ENCODE measurements at regions not wholly inside any gene's neighbourhood (a gene's known extent, or its start where the extent isn't known, plus 50 kb on each side); places are given as distances from the start of the nearest gene placed in this dataset.

- no peaks in the 10 kb centered on the region for H3K27me3 ChIP-seq (ENCODE audit: control insufficient read depth, insufficient read depth, low read length)
- no peak for TF ChIP-seq TCF7L2 (IDR thresholded peaks at IDR 0.05; ENCODE audit: low read depth, low read length)
- no peak for TF ChIP-seq CTCF (IDR thresholded peaks at IDR 0.05)
- TF ChIP-seq POLR2AphosphoS5 (IDR thresholded peaks at IDR 0.05; ENCODE audit: low read depth, low read length), result no peak
- no peak for TF ChIP-seq REST (IDR thresholded peaks at IDR 0.05; ENCODE audit: insufficient read depth in 1 of 2, low read depth in 2 of 2, low read length in 1 of 2)
- no peak for TF ChIP-seq SIN3A (IDR thresholded peaks at IDR 0.05; ENCODE audit: borderline replicate concordance, insufficient read depth, low read depth, low read length)
- H3K4me1 ChIP-seq (ENCODE audit: control insufficient read depth, insufficient read depth, low read length), result no peaks in the 10 kb centered on the region
- H3K36me3 ChIP-seq (ENCODE audit: control insufficient read depth, insufficient read depth, low read length), result no peaks in the 10 kb centered on the region
- BruUV-seq (replicated peaks), result no TSS peak
- intact Hi-C loops (cut with micrococcal nuclease; ENCODE audit: unreplicated experiment) (no loop called here), in situ Hi-C loops (cut with HindIII; ENCODE audit: low pct_unique_long_range_greater_than_20kb, low sequenced_read_pairs) (no loop called here)
- no peak overlapping the region for H3K27ac ChIP-seq (ENCODE audit: low read length)
- DNase-seq (ENCODE audit: low read depth, low spot score), result no peak
- no peaks in the 10 kb centered on the region for H3K9me3 ChIP-seq (ENCODE audit: control insufficient read depth, insufficient read depth, low read depth, low read length)
- POLR2A ChIA-PET, result no interaction called here
- CTCF ChIA-PET, result no interaction called here
- H3K4me3 ChIP-seq (ENCODE audit: low read depth in 2 of 2, low read length in 2 of 2), result no peak overlapping the region
- ATAC-seq, result no peak
Measured at GRCh38 chr4:64125354-64125753, 283.9 kb downstream of the TECRL start.

- in situ Hi-C loops (cut with HindIII; ENCODE audit: low pct_unique_long_range_greater_than_20kb, low sequenced_read_pairs), result no loop called here
- POLR2A ChIA-PET, result no interaction called here
- H3K4me3 ChIP-seq (ENCODE audit: low read depth in 2 of 2, low read length in 2 of 2), result no peak overlapping the region
- no peaks in the 10 kb centered on the region for H3K9me3 ChIP-seq (ENCODE audit: control insufficient read depth, insufficient read depth, low read depth, low read length)
- no peaks in the 10 kb centered on the region for H3K4me1 ChIP-seq (ENCODE audit: control insufficient read depth, insufficient read depth, low read length)
- no peaks in the 10 kb centered on the region for H3K36me3 ChIP-seq (ENCODE audit: control insufficient read depth, insufficient read depth, low read length)
- ATAC-seq, result no peak
- no TSS peak for BruUV-seq (replicated peaks)
- no peak overlapping the region for H3K27ac ChIP-seq (ENCODE audit: low read length)
- H3K27me3 ChIP-seq (ENCODE audit: control insufficient read depth, insufficient read depth, low read length), result no peaks in the 10 kb centered on the region
- intact Hi-C loops (cut with micrococcal nuclease; ENCODE audit: unreplicated experiment), result no loop called here
- no peak for DNase-seq (ENCODE audit: low read depth, low spot score)
- CTCF ChIA-PET, result no interaction called here
- no peak for TF ChIP-seq CTCF (IDR thresholded peaks at IDR 0.05)
- no peak for TF ChIP-seq SIN3A (IDR thresholded peaks at IDR 0.05; ENCODE audit: borderline replicate concordance, insufficient read depth, low read depth, low read length)
Measured at GRCh38 chr4:64121803-64122202, 287.4 kb downstream of the TECRL start.

GRCh38 chr4:64105903-64106302 is 303.3 kb downstream of the TECRL start:
- Histone ChIP-seq H3K27ac (ENCODE audit: low read length) (no peak overlapping the region), H3K4me1 (ENCODE audit: control insufficient read depth, insufficient read depth, low read length) (no peaks in the 10 kb centered on the region), H3K9me3 (ENCODE audit: control insufficient read depth, insufficient read depth, low read depth, low read length) (no peaks in the 10 kb centered on the region), H3K4me3 (ENCODE audit: low read depth in 2 of 2, low read length in 2 of 2) (no peak overlapping the region), H3K27me3 (ENCODE audit: control insufficient read depth, insufficient read depth, low read length) (no peaks in the 10 kb centered on the region), H3K36me3 (ENCODE audit: control insufficient read depth, insufficient read depth, low read length) (no peaks in the 10 kb centered on the region)
- intact Hi-C loops (cut with micrococcal nuclease; ENCODE audit: unreplicated experiment) (no loop called here), in situ Hi-C loops (cut with HindIII; ENCODE audit: low pct_unique_long_range_greater_than_20kb, low sequenced_read_pairs) (no loop called here)
- TF ChIP-seq CTCF (IDR thresholded peaks at IDR 0.05) (no peak), REST (IDR thresholded peaks at IDR 0.05; ENCODE audit: insufficient read depth in 1 of 2, low read depth in 2 of 2, low read length in 1 of 2) (no peak), POLR2AphosphoS5 (IDR thresholded peaks at IDR 0.05; ENCODE audit: low read depth, low read length) (no peak), SIN3A (IDR thresholded peaks at IDR 0.05; ENCODE audit: borderline replicate concordance, insufficient read depth, low read depth, low read length) (no peak), TCF7L2 (IDR thresholded peaks at IDR 0.05; ENCODE audit: low read depth, low read length) (no peak)
- ChIA-PET POLR2A (no interaction called here), CTCF (no interaction called here)
- no peak for ATAC-seq
- no TSS peak for BruUV-seq (replicated peaks)
- DNase-seq (ENCODE audit: low read depth, low spot score), result no peak

All from Panc1 (cell line).